IPS-18c (cell line): ENCODE measurements at regions not wholly inside any gene's neighbourhood (a gene's known extent, or its start where the extent isn't known, plus 50 kb on each side); places are given as distances from the start of the nearest gene placed in this dataset.

ENCODE experiments used
- H3K4me3 ChIP-seq: 2 replicates; pipeline ENCODE4 v1.7.0; 2013; ENCODE audit warnings: low read depth, mild to moderate bottlenecking, low read length, moderate library complexity; ENCODE audit not compliant: insufficient read depth
- H3K9me3 ChIP-seq: one replicate; pipeline ENCODE4 v1.6.1; 2013; ENCODE audit warnings: mild to moderate bottlenecking, low read length, moderate library complexity; ENCODE audit not compliant: control insufficient read depth, insufficient read depth

- Histone ChIP-seq H3K4me3 (no peak overlapping the region), H3K9me3 (peaks cover 2% of the 10 kb centered on the region)
Observed at GRCh38 chr21:41091616-41092015, 76.3 kb upstream of the BACE2 start.

- Histone ChIP-seq H3K9me3 (peaks cover 2% of the 10 kb centered on the region), H3K4me3 (no peak overlapping the region)
Observed at GRCh38 chr21:41092312-41092711, 75.6 kb upstream of the BACE2 start.

- H3K9me3 ChIP-seq = peaks cover 4% of the 10 kb centered on the region
Observed at GRCh38 chr21:41095983-41096382, 72.0 kb upstream of the BACE2 start.

GRCh38 chr21:41098076-41098475, 69.9 kb upstream of the BACE2 start:
- H3K4me3 ChIP-seq = no peak overlapping the region
- H3K9me3 ChIP-seq = peaks cover 4% of the 10 kb centered on the region

More at GRCh38 chr21:41095983-41096382, 72.0 kb upstream of the BACE2 start:
- H3K4me3 ChIP-seq = no peak overlapping the region

GRCh38 chr21:41098481-41099042, 69.4 kb upstream of the BACE2 start:
- H3K9me3 ChIP-seq = peaks cover 4% of the 10 kb centered on the region
- no peak overlapping the region for H3K4me3 ChIP-seq

GRCh38 chr21:41100826-41101550, 67.0 kb upstream of the BACE2 start:
- Histone ChIP-seq H3K4me3 (no peak overlapping the region), H3K9me3 (peaks cover 2% of the 10 kb centered on the region)

GRCh38 chr21:41102281-41102680, 65.7 kb upstream of the BACE2 start:
- Histone ChIP-seq H3K9me3 (peaks cover 2% of the 10 kb centered on the region), H3K4me3 (no peak overlapping the region)

- no peaks in the 10 kb centered on the region for H3K9me3 ChIP-seq
- no peak overlapping the region for H3K4me3 ChIP-seq
Observed at GRCh38 chr21:41107602-41108001, 60.4 kb upstream of the BACE2 start.

GRCh38 chr21:41108668-41109585, 59.0 kb upstream of the BACE2 start:
- H3K9me3 ChIP-seq = no peaks in the 10 kb centered on the region
- H3K4me3 ChIP-seq = no peak overlapping the region

- Histone ChIP-seq H3K4me3 (no peak overlapping the region), H3K9me3 (no peaks in the 10 kb centered on the region)
Observed at GRCh38 chr21:41110161-41110560, 57.8 kb upstream of the BACE2 start.

- no peaks in the 10 kb centered on the region for H3K9me3 ChIP-seq
- no peak overlapping the region for H3K4me3 ChIP-seq
Observed at GRCh38 chr21:41110664-41111063, 57.3 kb upstream of the BACE2 start.

GRCh38 chr21:41111681-41112080, 56.3 kb upstream of the BACE2 start:
- Histone ChIP-seq H3K9me3 (no peaks in the 10 kb centered on the region), H3K4me3 (no peak overlapping the region)

- Histone ChIP-seq H3K4me3 (no peak overlapping the region), H3K9me3 (no peaks in the 10 kb centered on the region)
Observed at GRCh38 chr21:41112740-41113692, 54.9 kb upstream of the BACE2 start.

GRCh38 chr21:41115851-41116250, 52.1 kb upstream of the BACE2 start:
- no peaks in the 10 kb centered on the region for H3K9me3 ChIP-seq
- H3K4me3 ChIP-seq = no peak overlapping the region
